H1 (cell line): ENCODE measurements at regions not wholly inside any gene's neighbourhood (a gene's known extent, or its start where the extent isn't known, plus 50 kb on each side); places are given as distances from the start of the nearest gene placed in this dataset.

ENCODE experiments used
- CTCF ChIA-PET: fragments of 300-600 bp; sonication (Branson Sonifier 250); formaldehyde crosslinking; loops from one replicate; lab custom pipeline; 2021; ENCODE audit not compliant: partially characterized antibody; lab: Charles Lee
- POLR2A ChIA-PET: fragments of 300-600 bp; sonication (Branson Sonifier 250); formaldehyde crosslinking; loops from one replicate; lab custom pipeline; 2021; ENCODE audit warnings: inconsistent platforms; ENCODE audit not compliant: partially characterized antibody; lab: Charles Lee
- DNase-seq, 2 experiments: peaks; one replicate each; pipeline versions ENCODE4 v3.0.0 to v3.0.0-alpha.2; 2010 to 2022; ENCODE audit warnings: low spot score in 2 of 2, low read depth in 1 of 2, mixed read lengths in 1 of 2
- FAIRE-seq: peaks from 2 replicates; lab custom pipeline; 2011; peaks lifted over from hg19 to GRCh38; lab: Jason Lieb, UNC
- H2AFZ ChIP-seq: 2 replicates; pipeline ENCODE4 v1.8.1; 2012; ENCODE audit warnings: low read length, inconsistent platforms
- H2AK5ac ChIP-seq: 2 replicates; pipeline ENCODE4 v1.6.1; 2013; ENCODE audit warnings: low read depth, low read length
- H2BK120ac ChIP-seq: replicated peaks from 2 replicates; pipeline ENCODE3; 2013; ENCODE audit warnings: low read depth, low read length, inconsistent platforms
- H2BK12ac ChIP-seq: 2 replicates; pipeline ENCODE4 v1.6.1; 2013; ENCODE audit warnings: low read depth, low read length
- H2BK15ac ChIP-seq: 2 replicates; pipeline ENCODE4 v1.6.1; 2013; ENCODE audit warnings: low read length
- H2BK20ac ChIP-seq: 2 replicates; pipeline ENCODE4 v1.6.1; 2013; ENCODE audit warnings: low read length
- H2BK5ac ChIP-seq: 2 replicates; pipeline ENCODE4 v1.6.1; 2013; ENCODE audit warnings: low read depth, low read length
- H3K14ac ChIP-seq: 2 replicates; pipeline ENCODE4 v1.6.1; 2013; ENCODE audit warnings: inconsistent platforms; ENCODE audit not compliant: insufficient read length
- H3K18ac ChIP-seq: 2 replicates; pipeline ENCODE4 v1.6.1; 2013; ENCODE audit warnings: low read length; ENCODE audit errors: extremely low read depth
- H3K23ac ChIP-seq: 2 replicates; pipeline ENCODE4 v1.6.1; 2013; ENCODE audit warnings: inconsistent platforms; ENCODE audit not compliant: insufficient read length
- H3K23me2 ChIP-seq: 2 replicates; pipeline ENCODE4 v1.6.1; 2013; ENCODE audit warnings: low read depth, low read length
- H3K27ac ChIP-seq: 2 replicates; pipeline ENCODE4 v1.6.1; 2011; ENCODE audit warnings: low read depth, low read length, inconsistent platforms
- H3K27me3 ChIP-seq, 4 experiments: replicated peaks in 1 of 4; 1 replicate in 1 of 4; 2 replicates in 3 of 4; pipeline versions ENCODE4 v1.6.1 to v1.8.1; 2011 to 2013; ENCODE audit warnings: low read length in 3 of 4, mild to moderate bottlenecking in 3 of 4, inconsistent platforms in 2 of 4, mixed read lengths in 2 of 4, moderate library complexity in 1 of 4; ENCODE audit not compliant: control insufficient read depth in 3 of 4, insufficient read depth in 3 of 4; ENCODE audit errors: extremely low read depth in 1 of 4
- H3K36me3 ChIP-seq, 4 experiments: 2 replicates each; pipeline versions ENCODE4 v1.6.1 to v1.8.1; 2011 to 2013; ENCODE audit warnings: mild to moderate bottlenecking in 4 of 4, low read length in 3 of 4, moderate library complexity in 2 of 4, control low read depth in 1 of 4, inconsistent platforms in 1 of 4; ENCODE audit not compliant: insufficient read depth in 4 of 4, control insufficient read depth in 2 of 4
- H3K4ac ChIP-seq: replicated peaks from 2 replicates; pipeline ENCODE3; 2013; ENCODE audit warnings: low read length, low read depth, mixed read lengths, inconsistent platforms; ENCODE audit not compliant: insufficient read length
- H3K4me1 ChIP-seq, 4 experiments: replicated peaks in 1 of 4; 1 replicate in 1 of 4; 2 replicates in 3 of 4; pipeline versions ENCODE4 v1.6.1 to v1.8.1; 2011 to 2013; ENCODE audit warnings: low read length in 3 of 4, inconsistent platforms in 2 of 4, mixed read lengths in 1 of 4; ENCODE audit not compliant: insufficient read depth in 4 of 4, control insufficient read depth in 3 of 4
- H3K4me2 ChIP-seq, 2 experiments: 2 replicates each; pipeline versions ENCODE4 v1.6.1 to v1.8.1; 2011 to 2013; ENCODE audit warnings: low read depth in 2 of 2, low read length in 2 of 2, control low read depth in 1 of 2, inconsistent platforms in 1 of 2, mild to moderate bottlenecking in 1 of 2; ENCODE audit not compliant: insufficient read depth in 1 of 2
- H3K4me3 ChIP-seq, 4 experiments: fragments of 200-600, 300-600 bp in 1 of 4; sonication (generic), shearing (Covaris generic), sonication (Bioruptor Twin) in 1 of 4; 2 replicates each; pipeline versions ENCODE4 v1.5.1 to v1.8.1; 2011 to 2016; ENCODE audit warnings: low read length in 4 of 4, low read depth in 3 of 4, control low read depth in 2 of 4, inconsistent platforms in 2 of 4, mild to moderate bottlenecking in 2 of 4, mixed read lengths in 1 of 4, moderate library complexity in 1 of 4; ENCODE audit not compliant: insufficient read depth in 2 of 4; ENCODE audit errors: extremely low read depth in 1 of 4
- H3K56ac ChIP-seq: replicated peaks from 2 replicates; pipeline ENCODE3; 2013; ENCODE audit warnings: low read depth, mild to moderate bottlenecking, mixed read lengths, low read length, inconsistent platforms; ENCODE audit not compliant: insufficient read length
- H3K79me1 ChIP-seq: 2 replicates; pipeline ENCODE4 v1.6.1; 2013; ENCODE audit warnings: low read depth, low read length, control low read depth
- H3K79me2 ChIP-seq, 2 experiments: 2 replicates each; pipeline versions ENCODE4 v1.6.1 to v1.8.1; 2012 to 2013; ENCODE audit warnings: low read length in 2 of 2, mild to moderate bottlenecking in 2 of 2, inconsistent platforms in 1 of 2; ENCODE audit not compliant: insufficient read depth in 2 of 2, control insufficient read depth in 1 of 2
- H3K9ac ChIP-seq, 4 experiments: replicated peaks in 1 of 4; 1 replicate in 1 of 4; 2 replicates in 3 of 4; pipeline versions ENCODE4 v1.6.1 to v1.8.1; 2011 to 2013; ENCODE audit warnings: low read depth in 3 of 4, low read length in 3 of 4, control low read depth in 2 of 4, mild to moderate bottlenecking in 2 of 4, moderate library complexity in 2 of 4, inconsistent platforms in 1 of 4; ENCODE audit errors: extremely low read depth in 1 of 4
- H3K9me3 ChIP-seq, 2 experiments: 2 replicates each; pipeline versions ENCODE4 v1.6.1 to v1.8.1; 2012 to 2013; ENCODE audit warnings: mild to moderate bottlenecking in 2 of 2, moderate library complexity in 2 of 2, control low read depth in 1 of 2, inconsistent platforms in 1 of 2, low read depth in 1 of 2, low read length in 1 of 2, mixed read lengths in 1 of 2; ENCODE audit not compliant: insufficient read depth in 2 of 2
- H4K20me1 ChIP-seq, 2 experiments: replicated peaks in 1 of 2; 2 replicates each; pipeline versions ENCODE3 to v1.8.1; 2011 to 2013; ENCODE audit warnings: inconsistent platforms in 2 of 2, low read length in 2 of 2, mild to moderate bottlenecking in 1 of 2; ENCODE audit not compliant: insufficient read depth in 2 of 2, control insufficient read depth in 1 of 2
- H4K5ac ChIP-seq: 2 replicates; pipeline ENCODE4 v1.6.1; 2013; ENCODE audit warnings: low read length, low read depth, mixed read lengths, inconsistent platforms; ENCODE audit not compliant: insufficient read length
- H4K8ac ChIP-seq: 2 replicates; pipeline ENCODE4 v1.8.0; 2013; ENCODE audit warnings: mild to moderate bottlenecking, moderate library complexity, low read length, inconsistent platforms; ENCODE audit not compliant: insufficient read depth; ENCODE audit errors: extremely low read depth
- H4K91ac ChIP-seq: replicated peaks from 2 replicates; pipeline ENCODE3; 2013; ENCODE audit warnings: low read length, mixed read lengths, inconsistent platforms; ENCODE audit not compliant: insufficient read length
- ATF3 ChIP-seq: IDR thresholded peaks from 2 replicates; pipeline ENCODE4 v1.6.1; 2011; ENCODE audit warnings: low read depth, mild to moderate bottlenecking, low read length; ENCODE audit not compliant: insufficient read depth
- CTBP2 ChIP-seq: IDR thresholded peaks from 2 replicates; pipeline ENCODE4 v1.7.0; 2011; ENCODE audit warnings: borderline replicate concordance, mild to moderate bottlenecking, moderate library complexity, mixed read lengths, low read length; ENCODE audit not compliant: insufficient read depth, insufficient read length
- EZH2 ChIP-seq: fragments of 200-600 bp; sonication (generic); IDR thresholded peaks from 2 replicates; pipeline ENCODE4 v1.7.1; 2012; ENCODE audit warnings: low read depth, mild to moderate bottlenecking, moderate library complexity, low read length, inconsistent platforms; ENCODE audit not compliant: severe bottlenecking
- JUN ChIP-seq: IDR thresholded peaks from 2 replicates; pipeline ENCODE4 v1.6.1; 2011; ENCODE audit warnings: low read depth, mild to moderate bottlenecking, improper control_type of control experiment, low read length
- NANOG ChIP-seq: IDR thresholded peaks from 2 replicates; pipeline ENCODE4 v1.6.1; 2011; ENCODE audit warnings: low read length, low read depth, mild to moderate bottlenecking, inconsistent platforms; ENCODE audit not compliant: insufficient read depth, poor library complexity, severe bottlenecking
- RFX5 ChIP-seq: IDR thresholded peaks from 2 replicates; pipeline ENCODE4 v1.6.1; 2011; ENCODE audit warnings: low read depth, low read length, improper control_type of control experiment, borderline replicate concordance
- TAF1 ChIP-seq: IDR thresholded peaks from 2 replicates; pipeline ENCODE4 v1.6.1; 2011; ENCODE audit warnings: mild to moderate bottlenecking, low read depth, low read length
- TBP ChIP-seq: IDR thresholded peaks from 2 replicates; pipeline ENCODE4 v1.6.1; 2011; ENCODE audit warnings: low read depth, low read length, improper control_type of control experiment
- WGBS, 2 experiments: shearing (Covaris generic) in 1 of 2; methylation state at CpG; one replicate each; pipeline versions ENCODE4 v1.1.6 to v1.1.7; 2013 to 2015; ENCODE audit warnings: low lambda C conversion rate in 2 of 2, mixed read lengths in 2 of 2, inconsistent platforms in 1 of 2, low coverage in 1 of 2, missing lambda C conversion rate in 1 of 2; ENCODE audit not compliant: insufficient replicate concordance in 2 of 2, insufficient coverage in 1 of 2, insufficient read length in 1 of 2; ENCODE audit errors: extremely low coverage in 1 of 2, missing lambda C conversion rate in 1 of 2; 5-methylcytosine and 5-hydroxymethylcytosine counted together
- TF ChIP-seq, protein P1 (sequence below): IDR thresholded peaks from 2 replicates; pipeline ENCODE4 v1.6.1; 2011; ENCODE audit warnings: low read length, improper control_type of control experiment

GRCh38 chr3:139180489-139180888 lies 135.8 kb upstream of the PRR23C start:
- H3K4me3 ChIP-seq, result no peak overlapping the region
- ChIA-PET POLR2A (no interaction called here), CTCF (interaction anchor here (0.9 to 1.2 kb wide), 4 partner anchors 42 to 201 kb away, joined by 3 to 4 read pairs (median 3); no protein-coding TSS in a partner anchor)
- 94% methylated on average over 2 of the region's 2 CpGs; no CpG with 5 or more reads in 1 of the 2 experiments for WGBS, 2 experiments
- H3K27me3 ChIP-seq, result no peaks in the 10 kb centered on the region
- no peaks in the 10 kb centered on the region; the same call in 1 of the 2 replicates for H3K23me2 ChIP-seq
- no peaks in the 10 kb centered on the region for H3K79me2 ChIP-seq
- H3K9me3 ChIP-seq, result peaks cover 2 to 31% of the 10 kb centered on the region in 2 experiments; a peak in 2 of 4 replicates
- H2BK12ac ChIP-seq, result no peak overlapping the region
- no peaks in the 10 kb centered on the region for H4K20me1 ChIP-seq
- H4K5ac ChIP-seq, result no peak overlapping the region
- no peak overlapping the region for H2AK5ac ChIP-seq
- TF ChIP-seq, protein P1, sequence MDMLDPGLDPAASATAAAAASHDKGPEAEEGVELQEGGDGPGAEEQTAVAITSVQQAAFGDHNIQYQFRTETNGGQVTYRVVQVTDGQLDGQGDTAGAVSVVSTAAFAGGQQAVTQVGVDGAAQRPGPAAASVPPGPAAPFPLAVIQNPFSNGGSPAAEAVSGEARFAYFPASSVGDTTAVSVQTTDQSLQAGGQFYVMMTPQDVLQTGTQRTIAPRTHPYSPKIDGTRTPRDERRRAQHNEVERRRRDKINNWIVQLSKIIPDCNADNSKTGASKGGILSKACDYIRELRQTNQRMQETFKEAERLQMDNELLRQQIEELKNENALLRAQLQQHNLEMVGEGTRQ, result no peak
- TF ChIP-seq CTBP2 (no peak), ATF3 (no peak), EZH2 (no peak), JUN (no peak), TAF1 (no peak), RFX5 (no peak), NANOG (no peak), TBP (no peak)
- no peak overlapping the region for H3K27ac ChIP-seq
- H3K9ac ChIP-seq, result no peak overlapping the region
- no peak overlapping the region for H2BK20ac ChIP-seq
- no peak overlapping the region for H3K23ac ChIP-seq
- H2AFZ ChIP-seq, result no peak overlapping the region
- no peak overlapping the region for H3K4ac ChIP-seq
- no peaks in the 10 kb centered on the region for H3K79me1 ChIP-seq
- H3K36me3 ChIP-seq, result no peaks in the 10 kb centered on the region
- no peak overlapping the region for H3K56ac ChIP-seq
- FAIRE-seq (no peak), DNase-seq (no peak)
- H2BK15ac ChIP-seq, result no peak overlapping the region
- no peak overlapping the region for H3K14ac ChIP-seq
- no peak overlapping the region for H4K8ac ChIP-seq
- no peak overlapping the region for H4K91ac ChIP-seq
- no peak overlapping the region for H2BK5ac ChIP-seq
- no peak overlapping the region for H2BK120ac ChIP-seq
- no peak overlapping the region for H3K18ac ChIP-seq
- H3K4me2 ChIP-seq, result no peak overlapping the region
- H3K4me1 ChIP-seq, result no peaks in the 10 kb centered on the region
